IMR-90 (cell line): ENCODE measurements at regions not wholly inside any gene's neighbourhood (a gene's known extent, or its start where the extent isn't known, plus 50 kb on each side); places are given as distances from the start of the nearest gene placed in this dataset.

Source experiments
- ATAC-seq: fragments of 200-7000 bp; cut with Tn5 transposase; 2 replicates; pipeline ENCODE4 v1.9.1; 2020; ENCODE audit warnings: low read depth, mild to moderate bottlenecking, moderate library complexity
- BruUV-seq: library from RNA; stranded (reverse); fragments of 400-500 nt; replicated peaks from 2 replicates; lab custom pipeline; 2021; lab: Mats Ljungman, UMichigan
- CTCF ChIA-PET: fragments of 300-600 bp; formaldehyde crosslinking; extraction: SDS; loops from one replicate; lab custom pipeline; 2021; ENCODE audit warnings: antibody characterized with exemption; lab: Yijun Ruan, JAX
- POLR2A ChIA-PET: fragments of 300-600 bp; sonication (Branson Sonifier 250); formaldehyde crosslinking; loops from one replicate; lab custom pipeline; 2022; ENCODE audit warnings: antibody characterized with exemption; ENCODE audit not compliant: unreplicated experiment; lab: Charles Lee
- DNase-seq: peaks from one replicate; pipeline ENCODE4 v3.0.0; 2013
- H2AFZ ChIP-seq: replicated peaks from 2 replicates; pipeline ENCODE3; 2013; ENCODE audit warnings: low read length, mild to moderate bottlenecking; ENCODE audit not compliant: poor library complexity
- H2AK5ac ChIP-seq: 2 replicates; pipeline ENCODE4 v1.6.1; 2013; ENCODE audit warnings: low read depth, low read length, inconsistent platforms
- H2AK9ac ChIP-seq: replicated peaks from 2 replicates; pipeline ENCODE3; 2013; ENCODE audit warnings: mild to moderate bottlenecking, low read depth, low read length, moderate library complexity; ENCODE audit not compliant: poor library complexity
- H2BK120ac ChIP-seq: 2 replicates; pipeline ENCODE4 v1.6.1; 2013; ENCODE audit warnings: low read depth, low read length, inconsistent platforms
- H2BK15ac ChIP-seq: 3 replicates; pipeline ENCODE4 v1.6.1; 2013; ENCODE audit warnings: low read depth, low read length, inconsistent platforms
- H2BK20ac ChIP-seq: 2 replicates; pipeline ENCODE4 v1.6.1; 2013; ENCODE audit warnings: low read depth, mild to moderate bottlenecking, inconsistent platforms, low read length, moderate library complexity
- H2BK5ac ChIP-seq: 2 replicates; pipeline ENCODE4 v1.6.1; 2013; ENCODE audit warnings: mild to moderate bottlenecking, low read depth, low read length, inconsistent platforms; ENCODE audit not compliant: poor library complexity, severe bottlenecking
- H3K14ac ChIP-seq: replicated peaks from 2 replicates; pipeline ENCODE4 v1.6.1; 2013; ENCODE audit warnings: low read depth, low read length, inconsistent platforms
- H3K18ac ChIP-seq: 2 replicates; pipeline ENCODE4 v1.6.1; 2013; ENCODE audit warnings: low read depth, low read length, control low read depth
- H3K23ac ChIP-seq: 2 replicates; pipeline ENCODE4 v1.6.1; 2013; ENCODE audit warnings: low read depth, low read length, inconsistent platforms
- H3K27ac ChIP-seq: 2 replicates; pipeline ENCODE4 v1.5.1; 2013; ENCODE audit warnings: mild to moderate bottlenecking, control low read depth, low read length; ENCODE audit not compliant: insufficient read depth
- H3K27me3 ChIP-seq: 2 replicates; pipeline ENCODE4 v1.6.1; 2013; ENCODE audit warnings: low read length; ENCODE audit not compliant: control insufficient read depth, insufficient read depth
- H3K36me3 ChIP-seq: 2 replicates; pipeline ENCODE4 v1.6.1; 2013; ENCODE audit warnings: low read length, mixed read lengths; ENCODE audit not compliant: control insufficient read depth, insufficient read depth
- H3K4ac ChIP-seq: 2 replicates; pipeline ENCODE4 v1.6.1; 2013; ENCODE audit warnings: low read depth, low read length, inconsistent platforms
- H3K4me1 ChIP-seq: 2 replicates; pipeline ENCODE4 v1.6.1; 2013; ENCODE audit warnings: low read length, mixed read lengths; ENCODE audit not compliant: control insufficient read depth, insufficient read depth
- H3K4me2 ChIP-seq: 2 replicates; pipeline ENCODE4 v1.6.1; 2013; ENCODE audit warnings: low read depth, mild to moderate bottlenecking, control low read depth, low read length, moderate library complexity
- H3K4me3 ChIP-seq: 2 replicates; pipeline ENCODE4 v1.5.1; 2013; ENCODE audit warnings: low read depth, mild to moderate bottlenecking, control low read depth, low read length, moderate library complexity; ENCODE audit not compliant: insufficient read depth
- H3K56ac ChIP-seq: 2 replicates; pipeline ENCODE4 v1.6.1; 2013; ENCODE audit warnings: low read length, inconsistent platforms; ENCODE audit not compliant: insufficient read depth; ENCODE audit errors: extremely low read depth
- H3K79me1 ChIP-seq, 2 experiments: 2 replicates each; pipeline ENCODE4 v1.6.1; 2013; ENCODE audit warnings: low read length in 2 of 2, inconsistent platforms in 1 of 2, low read depth in 1 of 2
- H3K9ac ChIP-seq: 2 replicates; pipeline ENCODE4 v1.6.1; 2013; ENCODE audit warnings: low read depth, low read length, control low read depth
- H3K9me1 ChIP-seq: 2 replicates; pipeline ENCODE4 v1.6.1; 2013; ENCODE audit warnings: low read length, inconsistent platforms; ENCODE audit not compliant: insufficient read depth
- H3K9me3 ChIP-seq: 2 replicates; pipeline ENCODE4 v1.6.1; 2013; ENCODE audit warnings: low read length; ENCODE audit not compliant: control insufficient read depth, insufficient read depth
- H4K20me1 ChIP-seq: 2 replicates; pipeline ENCODE4 v1.6.1; 2013; ENCODE audit warnings: low read length, inconsistent platforms; ENCODE audit not compliant: insufficient read depth
- H4K5ac ChIP-seq: 2 replicates; pipeline ENCODE4 v1.6.1; 2013; ENCODE audit warnings: mild to moderate bottlenecking, low read depth, low read length, control low read depth
- H4K8ac ChIP-seq, 2 experiments: 2 replicates each; pipeline ENCODE4 v1.6.1; 2013; ENCODE audit warnings: low read depth in 2 of 2, low read length in 2 of 2, control low read depth in 1 of 2, inconsistent platforms in 1 of 2
- H4K91ac ChIP-seq: 2 replicates; pipeline ENCODE4 v1.6.1; 2013; ENCODE audit warnings: low read depth, low read length, inconsistent platforms; ENCODE audit not compliant: insufficient read depth
- BHLHE40 ChIP-seq: fragments of 150-350 bp; IDR thresholded peaks from 2 replicates; pipeline ENCODE4 v1.6.1; 2016; ENCODE audit warnings: mild to moderate bottlenecking, low read depth, low read length
- FOS ChIP-seq: fragments of 150-350 bp; IDR thresholded peaks from 2 replicates; pipeline ENCODE4 v1.6.1; 2016; ENCODE audit warnings: low read depth, low read length
- MAZ ChIP-seq: IDR thresholded peaks from 2 replicates; pipeline ENCODE4 v1.6.1; 2012; ENCODE audit warnings: low read depth, mild to moderate bottlenecking, low read length, improper control_type of control experiment, moderate library complexity, borderline replicate concordance
- MXI1 ChIP-seq: IDR thresholded peaks from 2 replicates; pipeline ENCODE4 v1.6.1; 2012; ENCODE audit warnings: low read depth, mild to moderate bottlenecking, low read length, moderate library complexity, borderline replicate concordance
- POLR2A ChIP-seq: IDR thresholded peaks from 2 replicates; pipeline ENCODE4 v1.6.1; 2012; ENCODE audit warnings: mild to moderate bottlenecking, low read depth, low read length
- SMC3 ChIP-seq: fragments of 150-350 bp; IDR thresholded peaks from 2 replicates; pipeline ENCODE4 v1.6.1; 2016; ENCODE audit warnings: low read depth, mild to moderate bottlenecking, antibody characterized with exemption, low read length, moderate library complexity
- WGBS, 2 experiments: methylation state at CpG; one replicate each; pipeline versions ENCODE4 v1.1.5 to v1.1.7; 2013; ENCODE audit warnings: missing lambda C conversion rate in 2 of 2; ENCODE audit not compliant: insufficient read length in 1 of 2; ENCODE audit errors: extremely low coverage in 2 of 2; 5-methylcytosine and 5-hydroxymethylcytosine counted together
- dilution Hi-C: fragments of 300-500 bp; cut with HindIII; formaldehyde crosslinking; loops from one replicate; pipeline ENCODE4 v1.14.3; 2018; ENCODE audit warnings: low sequenced_read_pairs; ENCODE audit not compliant: unreplicated experiment
- in situ Hi-C: fragments of 300-500 bp; cut with MboI; formaldehyde crosslinking; loops from 3 replicates; pipeline ENCODE4 v1.14.3; 2019; ENCODE audit warnings: low sequenced_read_pairs, inconsistent platforms, mixed read lengths
- intact Hi-C: fragments of 100-400 bp; cut with micrococcal nuclease; formaldehyde crosslinking; loops from 2 replicates; pipeline ENCODE4 v1.10.0; 2022
- TF ChIP-seq, protein P1 (sequence below): fragments of 150-350 bp; IDR thresholded peaks from 2 replicates; pipeline ENCODE4 v1.6.1; 2016; ENCODE audit warnings: low read depth, mild to moderate bottlenecking, low read length, moderate library complexity, borderline replicate concordance
- TF ChIP-seq, protein P2 (sequence below): fragments of 150-350 bp; IDR thresholded peaks from 2 replicates; pipeline ENCODE4 v1.6.1; 2017; ENCODE audit warnings: mild to moderate bottlenecking, antibody characterized with exemption, low read length, low read depth

DNA sequence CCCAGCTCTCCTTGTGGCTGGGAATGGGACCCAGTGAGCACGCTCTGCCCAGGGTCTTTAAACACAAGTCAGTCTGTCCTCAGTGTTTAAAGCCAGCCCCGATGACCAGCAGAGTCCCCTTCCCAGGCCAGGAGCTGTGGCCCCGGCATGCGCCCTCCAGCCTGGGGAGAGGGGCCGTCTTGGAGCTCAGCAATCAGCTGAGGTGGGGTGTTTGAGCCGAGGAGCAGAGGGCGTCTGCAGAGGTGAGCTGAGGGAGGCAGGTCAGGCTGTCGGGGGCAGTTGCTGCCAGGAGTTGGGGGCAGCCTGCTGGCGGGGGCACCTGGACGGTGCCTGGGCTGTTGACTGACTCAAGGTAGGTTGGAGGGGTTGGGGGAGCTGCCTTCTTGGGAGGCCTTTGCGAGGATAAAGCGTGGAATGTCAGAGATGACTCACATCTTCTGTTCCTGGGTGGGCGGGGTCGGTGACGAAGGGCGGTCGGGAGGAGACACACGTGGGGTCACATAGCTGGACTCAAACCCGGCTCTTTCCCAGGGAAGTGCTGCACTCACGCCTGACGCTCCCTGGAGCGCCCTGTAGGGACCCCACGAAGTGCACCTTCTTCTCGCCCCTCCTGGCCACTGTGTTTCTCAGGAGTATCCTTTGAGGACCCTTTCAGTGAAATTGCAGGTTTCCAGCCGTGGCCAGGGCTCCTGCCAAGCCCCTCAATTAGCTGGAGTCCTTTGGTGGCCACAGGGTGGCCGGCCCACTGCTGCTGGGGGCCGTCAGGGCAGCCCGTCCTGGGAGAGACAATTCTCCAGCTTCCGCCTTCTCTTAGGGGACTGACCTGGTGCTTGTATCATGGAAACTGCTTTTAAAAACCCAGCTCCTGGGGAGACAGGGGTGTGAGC lies 86.2 kb downstream of the SIK1 start:
- Histone ChIP-seq H3K79me1 (no peaks in the 10 kb centered on the region), H4K91ac (peak overlapping the region; percentile 91), H3K18ac (peak overlapping the region; percentile 43), H2AK5ac (peak overlapping the region; percentile 91), H2BK15ac (peak overlapping the region; percentile 54; the same call in 2 of the 3 replicates), H3K4me3 (no peak overlapping the region), H4K8ac (peak overlapping the region; percentile 56 to 69), H3K9me1 (peaks cover 11% of the 10 kb centered on the region), H3K14ac (peak overlapping the region; percentile 83), H2AFZ (peak overlapping the region; percentile 77), H3K27ac (peak overlapping the region; percentile 31), H3K36me3 (no peaks in the 10 kb centered on the region), H4K5ac (peak overlapping the region; percentile 53; the same call in 1 of the 2 replicates), H3K9me3 (no peaks in the 10 kb centered on the region), H3K23ac (no peak overlapping the region), H3K4me1 (peaks cover 19% of the 10 kb centered on the region), H2BK120ac (peak overlapping the region; percentile 89), H3K4me2 (no peak overlapping the region), H4K20me1 (no peaks in the 10 kb centered on the region), H2BK20ac (peak overlapping the region; percentile 92), H3K4ac (peak overlapping the region; percentile 93), H3K9ac (no peak overlapping the region), H3K27me3 (no peaks in the 10 kb centered on the region), H3K56ac (no peak overlapping the region), H2AK9ac (peak overlapping the region; percentile 93), H2BK5ac (peak overlapping the region; percentile 80)
- ChIA-PET CTCF (interaction anchor here (1.4 kb wide), 1 partner anchor 17 kb away, joined by 3 read pairs; no protein-coding TSS in a partner anchor), POLR2A (no interaction called here)
- 45% methylated on average over 8 of the region's 29 CpGs; no CpG with 5 or more reads in 1 of the 2 experiments for WGBS, 2 experiments
- dilution Hi-C loops (no loop called here), intact Hi-C loops (no loop called here), in situ Hi-C loops (no loop called here)
- TF ChIP-seq FOS (peak; percentile 91), BHLHE40 (peak; percentile 86), MXI1 (0 out of 2 replicates have a peak, but pooled peaks have one; percentile 19), MAZ (peak; percentile 79; the same call in 1 of the 2 replicates), SMC3 (peak; percentile 1; the same call in 1 of the 2 replicates), POLR2A (no peak)
- TF ChIP-seq, protein P1, sequence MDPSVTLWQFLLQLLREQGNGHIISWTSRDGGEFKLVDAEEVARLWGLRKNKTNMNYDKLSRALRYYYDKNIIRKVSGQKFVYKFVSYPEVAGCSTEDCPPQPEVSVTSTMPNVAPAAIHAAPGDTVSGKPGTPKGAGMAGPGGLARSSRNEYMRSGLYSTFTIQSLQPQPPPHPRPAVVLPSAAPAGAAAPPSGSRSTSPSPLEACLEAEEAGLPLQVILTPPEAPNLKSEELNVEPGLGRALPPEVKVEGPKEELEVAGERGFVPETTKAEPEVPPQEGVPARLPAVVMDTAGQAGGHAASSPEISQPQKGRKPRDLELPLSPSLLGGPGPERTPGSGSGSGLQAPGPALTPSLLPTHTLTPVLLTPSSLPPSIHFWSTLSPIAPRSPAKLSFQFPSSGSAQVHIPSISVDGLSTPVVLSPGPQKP = no peak
- TF ChIP-seq, protein P2, sequence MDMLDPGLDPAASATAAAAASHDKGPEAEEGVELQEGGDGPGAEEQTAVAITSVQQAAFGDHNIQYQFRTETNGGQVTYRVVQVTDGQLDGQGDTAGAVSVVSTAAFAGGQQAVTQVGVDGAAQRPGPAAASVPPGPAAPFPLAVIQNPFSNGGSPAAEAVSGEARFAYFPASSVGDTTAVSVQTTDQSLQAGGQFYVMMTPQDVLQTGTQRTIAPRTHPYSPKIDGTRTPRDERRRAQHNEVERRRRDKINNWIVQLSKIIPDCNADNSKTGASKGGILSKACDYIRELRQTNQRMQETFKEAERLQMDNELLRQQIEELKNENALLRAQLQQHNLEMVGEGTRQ = peak; percentile 64
- no TSS peak for BruUV-seq
- DNase-seq (peak; percentile 95), ATAC-seq (peak; percentile 90)
